GM18909 (cell line): ENCODE measurements at regions not wholly inside any gene's neighbourhood (a gene's known extent, or its start where the extent isn't known, plus 50 kb on each side); places are given as distances from the start of the nearest gene placed in this dataset.

Source experiments
- ATAC-seq: cut with Tn5 transposase; IDR thresholded peaks from one replicate; pipeline ENCODE4 v1.9.1; 2021; ENCODE audit warnings: mild to moderate bottlenecking; ENCODE audit not compliant: unreplicated experiment, poor library complexity

DNA sequence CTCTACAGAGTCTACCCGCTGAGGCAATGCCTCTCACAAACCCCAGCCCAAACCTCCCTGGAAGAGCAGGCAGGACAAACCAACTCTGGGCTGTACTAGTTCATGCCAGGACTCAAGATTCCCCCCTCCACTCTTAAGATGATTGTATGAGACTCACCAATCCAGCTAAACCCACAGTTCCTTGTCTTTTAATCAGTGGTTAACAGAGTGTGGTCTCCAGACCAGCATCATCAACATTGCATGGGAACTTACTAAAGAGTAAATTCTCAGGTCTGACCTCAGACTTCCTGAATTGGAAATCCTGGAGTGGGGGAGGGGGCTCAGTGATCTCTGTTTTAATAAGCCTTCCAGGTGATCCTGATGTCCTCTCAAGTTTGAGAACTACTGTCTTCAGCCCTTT lies 240.9 kb downstream of the GAS1 start:
- ATAC-seq = no peak

- no peak for ATAC-seq
Measured at GRCh38 chr9:86705490-86705889, 241.8 kb downstream of the GAS1 start.

- no peak for ATAC-seq
Measured at GRCh38 chr9:86703346-86703745, 244.0 kb downstream of the GAS1 start.

- ATAC-seq = no peak
Measured at GRCh38 chr9:86700629-86701028, 246.7 kb downstream of the GAS1 start.

DNA sequence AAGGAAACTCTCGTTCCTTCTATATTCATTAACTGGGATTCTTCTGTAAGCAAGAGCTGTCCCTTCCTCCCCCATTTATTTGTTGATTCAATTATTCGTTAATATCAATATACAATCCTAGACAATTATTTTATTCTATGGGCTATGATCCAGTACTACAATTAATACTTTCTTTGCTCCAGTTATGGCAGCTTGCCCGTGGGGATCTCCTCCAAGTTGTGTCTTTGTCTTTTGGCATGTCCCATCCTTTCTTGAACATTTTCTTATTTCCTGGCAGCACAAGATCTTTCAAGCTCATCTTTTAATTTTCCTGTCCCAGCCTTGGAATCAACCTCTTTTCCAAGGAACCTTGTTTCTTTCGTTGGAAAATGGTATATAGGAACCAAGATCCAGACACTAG lies 249.3 kb downstream of the GAS1 start:
- no peak for ATAC-seq

DNA sequence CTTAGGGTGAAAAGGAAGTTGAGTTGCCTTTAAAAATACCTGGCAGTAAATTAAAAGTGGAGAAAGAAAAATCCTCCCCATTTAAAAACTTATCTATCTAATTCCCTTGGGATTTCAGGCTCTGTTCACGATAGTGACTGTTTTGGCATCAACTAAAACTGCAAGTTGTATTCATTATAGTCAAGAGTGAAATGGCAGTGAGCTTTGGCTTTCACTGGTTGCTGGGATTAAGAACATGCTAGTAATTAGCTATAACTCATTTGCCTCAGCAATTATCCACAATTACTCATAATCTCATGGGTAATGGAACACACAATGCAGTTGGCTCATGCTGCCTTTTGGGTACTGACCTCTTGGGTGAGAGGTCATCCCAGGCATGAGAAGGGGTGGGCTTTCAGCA lies 250.1 kb downstream of the GAS1 start:
- ATAC-seq = no peak

GRCh38 chr9:86695910-86696424 lies 251.3 kb downstream of the GAS1 start:
- ATAC-seq = no peak

DNA sequence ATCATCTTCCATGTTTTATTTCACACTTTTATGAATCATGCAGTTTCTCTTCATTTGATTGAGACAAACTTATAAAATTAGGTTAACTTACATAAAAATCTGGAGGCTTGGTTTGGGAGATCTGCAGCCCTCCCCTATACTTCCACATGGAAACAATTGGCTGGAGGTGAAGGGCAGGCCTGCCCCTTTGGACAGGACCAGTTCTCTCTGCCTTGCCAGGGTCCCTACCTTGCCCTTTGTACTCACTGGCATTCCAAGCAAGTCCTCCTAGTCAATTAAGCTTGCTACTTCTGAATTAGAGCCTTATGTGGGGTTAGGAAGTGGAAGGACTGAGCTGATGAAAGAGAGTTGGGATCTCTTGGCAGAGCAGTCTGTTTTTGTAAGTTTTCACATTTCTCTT lies 257.3 kb downstream of the GAS1 start:
- ATAC-seq = no peak

- ATAC-seq = no peak
Measured at GRCh38 chr9:86687788-86688187, 259.5 kb downstream of the GAS1 start.

DNA sequence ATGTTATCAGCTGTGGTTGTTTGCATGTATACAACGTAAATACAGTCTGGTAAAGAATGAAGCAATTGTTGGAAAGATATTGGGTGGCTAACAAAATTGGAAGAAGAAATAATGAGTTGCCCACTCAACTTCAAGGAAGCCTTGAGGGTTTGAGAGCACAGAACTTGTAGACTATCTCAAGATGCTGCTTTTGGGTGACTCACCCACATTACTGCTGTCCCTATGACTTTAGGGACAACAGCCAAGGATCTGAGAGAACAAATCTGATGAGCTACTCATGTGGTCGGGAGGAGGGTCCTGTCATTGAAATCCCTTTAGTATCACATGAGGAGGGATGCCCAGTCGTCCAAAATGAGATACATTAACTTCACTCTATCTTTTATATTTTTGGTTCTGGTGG lies 261.8 kb downstream of the GAS1 start:
- no peak for ATAC-seq

GRCh38 chr9:86684148-86684547 lies 263.2 kb downstream of the GAS1 start:
- no peak for ATAC-seq

GRCh38 chr9:86682240-86682639 lies 265.1 kb downstream of the GAS1 start:
- ATAC-seq = no peak

GRCh38 chr9:86679909-86680308 lies 267.4 kb downstream of the GAS1 start:
- no peak for ATAC-seq

DNA sequence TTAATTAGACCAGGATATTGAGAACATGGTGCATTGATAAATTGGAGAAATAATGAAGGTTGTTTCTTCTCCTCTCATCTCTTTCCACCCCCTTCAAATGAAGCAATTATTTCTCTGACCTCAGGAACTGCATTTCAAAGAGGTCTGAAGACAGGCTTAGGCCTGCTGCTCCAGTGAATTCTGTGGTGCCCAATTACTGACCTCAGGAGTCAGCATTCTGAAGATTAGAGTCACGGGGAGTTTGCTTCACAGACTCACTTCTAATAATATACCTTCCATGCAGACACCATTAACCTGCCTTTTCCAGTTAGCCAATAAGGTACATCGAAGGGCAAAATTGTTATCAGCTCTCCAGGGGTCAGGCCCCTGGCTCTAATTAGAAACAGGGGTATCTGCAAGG lies 270.9 kb downstream of the GAS1 start:
- ATAC-seq = no peak

- ATAC-seq = no peak
Measured at GRCh38 chr9:86675805-86676204, 271.5 kb downstream of the GAS1 start.

DNA sequence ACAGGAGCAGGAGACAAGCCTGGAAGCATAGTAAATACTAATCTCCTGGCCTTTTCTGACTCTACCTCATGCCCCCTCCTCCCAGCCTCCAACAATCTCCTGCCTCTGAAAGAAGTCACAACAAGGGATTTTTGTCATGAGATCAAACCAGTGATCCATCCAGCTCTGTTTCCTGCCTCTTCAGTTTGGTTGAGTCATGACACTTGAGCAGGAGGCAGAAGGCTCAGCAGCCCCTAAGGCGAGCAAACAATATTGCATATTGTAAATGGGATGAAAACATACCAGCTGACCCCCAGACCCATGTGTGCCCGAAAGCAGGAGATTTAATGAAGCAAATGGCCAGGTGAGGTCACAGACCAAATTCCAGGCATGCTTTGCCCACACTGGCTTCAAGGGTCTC lies 272.8 kb downstream of the GAS1 start:
- no peak for ATAC-seq

GRCh38 chr9:86672966-86673365 lies 274.3 kb downstream of the GAS1 start:
- ATAC-seq = no peak

DNA sequence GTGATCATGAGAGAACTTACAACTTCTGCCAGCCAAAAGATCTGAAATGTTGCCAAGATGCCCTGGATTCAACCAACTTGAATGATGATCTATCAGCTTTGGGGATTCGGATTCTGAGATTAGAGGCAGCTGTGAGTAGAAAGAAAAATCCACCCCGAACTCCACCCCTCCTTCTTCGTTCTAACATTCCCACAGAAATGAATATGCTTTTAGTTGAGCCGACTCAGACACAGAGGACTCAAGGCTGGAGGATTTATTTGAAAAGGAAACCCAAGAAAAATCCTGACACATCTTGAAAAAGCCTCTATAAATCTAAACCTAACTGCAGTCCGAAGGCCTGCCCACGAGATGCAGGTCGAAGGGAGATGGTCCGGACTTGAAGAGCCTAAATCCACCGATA lies 275.0 kb downstream of the GAS1 start:
- no peak for ATAC-seq

- ATAC-seq = no peak
Measured at GRCh38 chr9:86671018-86671417, 276.3 kb downstream of the GAS1 start.

GRCh38 chr9:86670536-86670935 lies 276.8 kb downstream of the GAS1 start:
- ATAC-seq = no peak

DNA sequence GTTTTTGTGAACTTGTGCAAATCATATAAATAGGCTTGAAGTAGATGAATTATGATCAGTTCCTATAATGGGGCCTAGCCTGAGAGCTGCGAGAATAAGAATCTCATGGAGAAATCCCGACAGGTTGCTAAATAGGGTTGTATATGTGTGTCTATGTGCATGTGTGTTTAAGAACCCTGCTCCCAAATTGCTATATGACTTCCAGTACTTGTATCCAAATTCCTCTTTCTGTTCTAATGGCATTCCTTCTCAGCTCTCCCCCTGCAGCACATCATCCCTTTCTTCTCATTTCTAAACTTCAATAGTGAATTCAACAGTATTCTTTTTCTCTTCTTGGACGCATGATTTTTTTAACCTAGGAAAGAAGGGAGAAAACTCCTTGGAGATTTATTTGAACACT lies 277.2 kb downstream of the GAS1 start:
- ATAC-seq = no peak

GRCh38 chr9:86669422-86669821 lies 277.9 kb downstream of the GAS1 start:
- ATAC-seq = no peak

DNA sequence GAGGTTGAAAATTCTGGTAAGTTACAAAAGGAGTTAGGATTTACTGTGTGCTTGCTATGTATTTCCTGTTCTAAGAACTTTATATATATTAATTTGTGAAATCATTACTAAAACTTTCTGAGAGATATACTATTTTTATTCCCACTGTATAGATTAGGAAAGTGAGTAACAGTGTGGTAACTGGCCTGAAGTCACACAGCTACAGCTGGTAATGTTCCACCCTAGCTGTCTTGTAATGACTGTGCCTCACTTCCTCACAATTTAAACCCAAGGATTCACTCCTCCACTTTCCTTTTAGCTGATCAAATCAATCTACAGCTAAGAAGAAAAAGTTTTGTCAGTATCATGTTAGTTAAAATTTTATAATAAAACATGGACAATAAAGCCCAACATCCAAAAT lies 278.8 kb downstream of the GAS1 start:
- ATAC-seq = no peak
